GM12892 (cell line): ENCODE measurements at regions not wholly inside any gene's neighbourhood (a gene's known extent, or its start where the extent isn't known, plus 50 kb on each side); places are given as distances from the start of the nearest gene placed in this dataset.

ENCODE experiments used
- DNase-seq: peaks from one replicate; pipeline ENCODE4 v3.0.0; 2011; ENCODE audit not compliant: insufficient read length
- FAIRE-seq: peaks from 2 replicates; lab custom pipeline; 2011; peaks lifted over from hg19 to GRCh38; lab: Jason Lieb, UNC
- POLR2A ChIP-seq: IDR thresholded peaks from 2 replicates; pipeline ENCODE4 v1.6.1; 2011; ENCODE audit warnings: low read depth, low read length, control low read depth
- POLR2AphosphoS5 ChIP-seq: IDR thresholded peaks from 2 replicates; pipeline ENCODE4 v1.6.1; 2011; ENCODE audit warnings: low read depth, low read length, control low read depth
- TAF1 ChIP-seq: IDR thresholded peaks from 2 replicates; pipeline ENCODE4 v1.6.1; 2011; ENCODE audit warnings: low read depth, mild to moderate bottlenecking, control low read depth, low read length, borderline replicate concordance

GRCh38 chr2:163475815-163476214 is 260.0 kb downstream of the FIGN start:
- FAIRE-seq = no peak
- DNase-seq = no peak
- no peak for TF ChIP-seq POLR2A
- no peak for TF ChIP-seq POLR2AphosphoS5
- TF ChIP-seq TAF1 = no peak

- TF ChIP-seq TAF1 (no peak), POLR2AphosphoS5 (no peak), POLR2A (no peak)
- FAIRE-seq (no peak), DNase-seq (no peak)
These were observed 260.9 kb downstream of the FIGN start for GRCh38 chr2:163474889-163475288.

GRCh38 chr2:163474319-163474744 is 261.5 kb downstream of the FIGN start:
- FAIRE-seq (no peak), DNase-seq (no peak)
- TF ChIP-seq POLR2AphosphoS5 (no peak), POLR2A (no peak), TAF1 (no peak)

- TF ChIP-seq POLR2A = no peak
- TF ChIP-seq POLR2AphosphoS5 = no peak
- TF ChIP-seq TAF1 = no peak
- DNase-seq = no peak
- FAIRE-seq = no peak
These were observed 263.9 kb downstream of the FIGN start for GRCh38 chr2:163471947-163472346.

GRCh38 chr2:163469561-163469962 is 266.2 kb downstream of the FIGN start:
- DNase-seq (no peak), FAIRE-seq (no peak)
- TF ChIP-seq POLR2AphosphoS5 (no peak), TAF1 (no peak), POLR2A (no peak)

GRCh38 chr2:163467251-163467630 is 268.6 kb downstream of the FIGN start:
- TF ChIP-seq POLR2AphosphoS5 = no peak
- no peak for TF ChIP-seq TAF1
- TF ChIP-seq POLR2A = no peak
- no peak for FAIRE-seq
- DNase-seq = no peak

- TF ChIP-seq POLR2A (no peak), TAF1 (no peak)
- DNase-seq = no peak
- FAIRE-seq = no peak
These were observed 269.2 kb downstream of the FIGN start for GRCh38 chr2:163466331-163467250.

GRCh38 chr2:163465440-163465839 is 270.4 kb downstream of the FIGN start:
- no peak for FAIRE-seq
- no peak for DNase-seq
- TF ChIP-seq POLR2AphosphoS5 (no peak), TAF1 (no peak), POLR2A (no peak)

GRCh38 chr2:163463411-163463810 is 272.4 kb downstream of the FIGN start:
- FAIRE-seq (no peak), DNase-seq (no peak)
- TF ChIP-seq TAF1 = no peak
- TF ChIP-seq POLR2AphosphoS5 = no peak
- TF ChIP-seq POLR2A = no peak

- TF ChIP-seq POLR2A (no peak), TAF1 (no peak), POLR2AphosphoS5 (no peak)
- DNase-seq (no peak), FAIRE-seq (no peak)
These were observed 272.8 kb downstream of the FIGN start for GRCh38 chr2:163462993-163463392.

- DNase-seq (no peak), FAIRE-seq (no peak)
- TF ChIP-seq POLR2AphosphoS5 (no peak), POLR2A (no peak), TAF1 (no peak)
These were observed 275.8 kb downstream of the FIGN start for GRCh38 chr2:163459986-163460385.

- no peak for DNase-seq
- no peak for TF ChIP-seq POLR2A
- TF ChIP-seq TAF1 = no peak
- TF ChIP-seq POLR2AphosphoS5 = no peak
- FAIRE-seq = no peak
These were observed 278.7 kb downstream of the FIGN start for GRCh38 chr2:163456953-163457743.
